Nephron progenitor cell (in vitro differentiated cells): ENCODE measurements at regions not wholly inside any gene's neighbourhood (a gene's known extent, or its start where the extent isn't known, plus 50 kb on each side); places are given as distances from the start of the nearest gene placed in this dataset.

Experiments
- DNase-seq: peaks from one replicate; pipeline ENCODE4 v3.0.0; 2021
- H3K27ac Mint-ChIP-seq: 2 replicates; pipeline ENCODE4 v1.8.0; 2021; ENCODE audit warnings: mild to moderate bottlenecking, moderate library complexity, mixed read lengths
- H3K27me3 Mint-ChIP-seq: 2 replicates; pipeline ENCODE4 v1.8.0; 2021; ENCODE audit warnings: mild to moderate bottlenecking, low read depth, mixed read lengths; ENCODE audit not compliant: poor library complexity
- H3K36me3 Mint-ChIP-seq: 2 replicates; pipeline ENCODE4 v1.8.0; 2021; ENCODE audit warnings: low read depth, mixed read lengths
- H3K4me1 Mint-ChIP-seq: 2 replicates; pipeline ENCODE4 v1.8.0; 2021; ENCODE audit warnings: mixed read lengths
- H3K4me3 Mint-ChIP-seq: 2 replicates; pipeline ENCODE4 v1.8.0; 2021; ENCODE audit warnings: mild to moderate bottlenecking, moderate library complexity, mixed read lengths
- H3K9me3 Mint-ChIP-seq: 2 replicates; pipeline ENCODE4 v1.8.0; 2021; ENCODE audit warnings: mild to moderate bottlenecking, moderate library complexity, mixed read lengths
- CTCF ChIP-seq: fragments of 200-600 bp; sonication (generic); IDR thresholded peaks from 2 replicates; pipeline ENCODE4 v1.5.0; 2021; ENCODE audit warnings: antibody characterized with exemption

GRCh38 chr17:6005939-6006338, 64.2 kb upstream of the WSCD1 start:
- Mint-ChIP-seq H3K4me1 (peaks cover 11% of the 10 kb centered on the region), H3K4me3 (no peak overlapping the region), H3K27me3 (peaks cover 6% of the 10 kb centered on the region), H3K27ac (no peak overlapping the region), H3K9me3 (no peaks in the 10 kb centered on the region), H3K36me3 (no peaks in the 10 kb centered on the region)
- TF ChIP-seq CTCF: no peak
- DNase-seq: no peak

- peaks cover 12% of the 10 kb centered on the region for H3K4me1 Mint-ChIP-seq
- H3K4me3 Mint-ChIP-seq: no peak overlapping the region
- H3K27me3 Mint-ChIP-seq: peaks cover 5% of the 10 kb centered on the region
- H3K9me3 Mint-ChIP-seq: peaks cover 4% of the 10 kb centered on the region
- TF ChIP-seq CTCF: no peak
- no peak for DNase-seq
- H3K36me3 Mint-ChIP-seq: no peaks in the 10 kb centered on the region
- no peak overlapping the region for H3K27ac Mint-ChIP-seq
Measured at GRCh38 chr17:6011206-6011605, 59.0 kb upstream of the WSCD1 start.

- Mint-ChIP-seq H3K4me3 (no peak overlapping the region), H3K27me3 (peaks cover 20% of the 10 kb centered on the region), H3K36me3 (no peaks in the 10 kb centered on the region), H3K4me1 (peaks cover 6% of the 10 kb centered on the region), H3K9me3 (no peaks in the 10 kb centered on the region), H3K27ac (no peak overlapping the region)
- TF ChIP-seq CTCF: no peak
- no peak for DNase-seq
Measured at GRCh38 chr17:6018788-6019187, 51.4 kb upstream of the WSCD1 start.

- Mint-ChIP-seq H3K4me1 (peaks cover 6% of the 10 kb centered on the region), H3K4me3 (no peak overlapping the region), H3K36me3 (no peaks in the 10 kb centered on the region), H3K27ac (no peak overlapping the region), H3K9me3 (no peaks in the 10 kb centered on the region), H3K27me3 (peaks cover 21% of the 10 kb centered on the region)
- no peak for DNase-seq
- no peak for TF ChIP-seq CTCF
Measured at GRCh38 chr17:6019959-6020358, 50.2 kb upstream of the WSCD1 start.

DNA sequence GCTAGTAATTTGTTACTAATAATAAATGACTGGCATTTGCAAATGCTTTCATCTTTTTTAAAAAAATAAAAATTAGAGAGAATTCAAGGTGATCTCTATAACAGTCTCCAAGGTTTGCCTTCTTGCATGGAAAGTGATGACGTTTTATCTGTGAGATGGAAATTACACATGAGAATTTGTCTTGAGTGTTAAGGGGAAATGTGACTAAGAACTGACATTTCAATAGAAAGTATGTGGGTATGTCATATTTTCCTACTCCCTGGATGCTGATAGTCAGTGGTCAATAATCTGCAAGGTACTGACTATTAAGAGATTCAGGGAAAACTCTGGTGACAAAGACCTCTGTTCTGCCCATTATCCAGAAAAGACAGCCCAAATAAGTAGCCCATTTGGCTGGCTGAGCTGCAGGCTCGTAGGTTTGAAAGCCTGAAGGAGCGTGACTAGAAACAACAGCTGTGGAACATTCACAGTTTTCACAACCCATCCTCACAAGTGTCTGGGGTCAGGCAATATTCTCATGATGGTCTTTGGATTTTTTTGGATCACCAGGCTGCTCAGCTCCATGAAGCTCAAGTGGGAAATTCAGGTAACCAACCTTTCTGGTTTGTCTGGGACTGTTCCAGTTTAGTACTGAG, 49.7 kb upstream of the WSCD1 start:
- Mint-ChIP-seq H3K27me3 (peaks cover 26% of the 10 kb centered on the region), H3K9me3 (no peaks in the 10 kb centered on the region), H3K36me3 (no peaks in the 10 kb centered on the region), H3K4me1 (peaks cover 6% of the 10 kb centered on the region), H3K27ac (no peak overlapping the region), H3K4me3 (no peak overlapping the region)
- DNase-seq: no peak
- TF ChIP-seq CTCF: no peak
